C4-2B (cell line): ENCODE measurements at regions not wholly inside any gene's neighbourhood (a gene's known extent, or its start where the extent isn't known, plus 50 kb on each side); places are given as distances from the start of the nearest gene placed in this dataset.
"Not testable (repeated sequence)": the region's sequence is repeated elsewhere in the genome, so short reads cannot be mapped to it uniquely, and the experiment has no call there.

Source experiments
- CTCF ChIP-seq: fragments of 450-650 bp; conservative IDR thresholded peaks from 2 replicates; pipeline ENCODE4 v1.5.1; 2017; ENCODE audit warnings: mild to moderate bottlenecking
- ZFX ChIP-seq: fragments of 450-650 bp; IDR thresholded peaks from 2 replicates; pipeline ENCODE4 v1.6.1; 2017

GRCh38 chr4:86527713-86528112, 66.4 kb upstream of the PTPN13 start:
- TF ChIP-seq CTCF, ZFX: not testable (repeated sequence)
